Right ventricle myocardium inferior (tissue), 1 donor: ENCODE measurements at regions not wholly inside any gene's neighbourhood (a gene's known extent, or its start where the extent isn't known, plus 50 kb on each side); places are given as distances from the start of the nearest gene placed in this dataset.

Source experiments
- ATAC-seq: fragments of 200-7000 bp; cut with Tn5 transposase; one replicate; pipeline ENCODE4 v1.9.1; 2020; ENCODE audit warnings: mild to moderate bottlenecking, moderate library complexity
- DNase-seq: peaks from one replicate; pipeline ENCODE4 v3.0.0; 2021; ENCODE audit errors: missing footprints
- intact Hi-C: fragments of 100-400 bp; cut with DNase I; formaldehyde crosslinking; loops from one replicate; pipeline ENCODE4 v1.11.0; 2022
- donor health status: DM: no; HTN: yes; CAD: no; lungs with severe emphysema.

- intact Hi-C loops: no loop called here
- ATAC-seq: no peak
- no peak for DNase-seq
Observed at GRCh38 chr2:219911541-219911940, 284.1 kb downstream of the SLC4A3 start.

- intact Hi-C loops: no loop called here
- DNase-seq: no peak
- ATAC-seq: peak; percentile 76
Observed at GRCh38 chr2:219912491-219912921, 285.1 kb downstream of the SLC4A3 start.

- no peak for DNase-seq
- ATAC-seq: no peak
- intact Hi-C loops: no loop called here
Observed at GRCh38 chr2:219914577-219914976, 287.1 kb downstream of the SLC4A3 start.

- intact Hi-C loops: no loop called here
- DNase-seq (no peak), ATAC-seq (no peak)
Observed at GRCh38 chr2:219916281-219916680, 288.9 kb downstream of the SLC4A3 start.

GRCh38 chr2:219916726-219917440 is 289.5 kb downstream of the SLC4A3 start:
- intact Hi-C loops: no loop called here
- DNase-seq (no peak), ATAC-seq (no peak)

DNA sequence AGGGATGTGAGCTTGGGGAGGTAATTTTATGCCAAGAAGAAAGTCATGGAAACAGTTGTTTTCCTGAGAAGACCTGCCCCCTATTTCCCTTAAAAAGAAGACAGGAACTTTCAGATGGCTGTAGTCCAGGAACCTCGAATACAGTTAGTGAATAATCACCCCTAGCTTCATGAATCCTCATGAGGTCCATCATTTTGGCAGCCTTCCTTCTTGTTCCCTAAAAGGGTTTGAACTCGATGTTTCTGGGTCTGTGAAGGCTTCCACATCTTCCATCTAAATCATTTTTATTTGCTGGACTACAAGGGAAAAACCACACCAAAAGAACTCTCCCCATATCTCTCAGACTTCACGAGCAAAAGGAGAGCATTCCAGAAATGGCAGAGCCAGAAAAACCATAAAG is 290.8 kb downstream of the SLC4A3 start:
- ATAC-seq: no peak
- no peak for DNase-seq
- intact Hi-C loops: no loop called here

DNA sequence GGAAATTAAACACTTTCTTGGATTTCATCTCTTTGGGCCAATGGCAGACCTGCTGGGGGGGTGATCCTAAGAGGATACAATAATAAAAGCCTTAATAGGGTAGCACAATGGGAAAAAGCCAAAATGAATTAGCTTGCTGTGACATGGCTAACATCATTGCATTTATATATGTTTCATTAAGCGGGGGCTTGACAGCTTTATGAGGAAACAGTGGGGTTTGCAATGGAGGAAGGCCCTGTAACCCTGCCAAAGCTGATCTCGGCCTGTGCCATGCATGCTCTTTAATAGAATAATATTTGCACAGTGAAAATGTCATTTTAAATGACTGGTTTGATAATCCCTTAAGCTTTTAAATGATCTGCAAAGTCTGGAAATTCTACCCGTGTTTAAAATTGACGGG is 291.5 kb downstream of the SLC4A3 start:
- intact Hi-C loops: no loop called here
- ATAC-seq (no peak), DNase-seq (no peak)

DNA sequence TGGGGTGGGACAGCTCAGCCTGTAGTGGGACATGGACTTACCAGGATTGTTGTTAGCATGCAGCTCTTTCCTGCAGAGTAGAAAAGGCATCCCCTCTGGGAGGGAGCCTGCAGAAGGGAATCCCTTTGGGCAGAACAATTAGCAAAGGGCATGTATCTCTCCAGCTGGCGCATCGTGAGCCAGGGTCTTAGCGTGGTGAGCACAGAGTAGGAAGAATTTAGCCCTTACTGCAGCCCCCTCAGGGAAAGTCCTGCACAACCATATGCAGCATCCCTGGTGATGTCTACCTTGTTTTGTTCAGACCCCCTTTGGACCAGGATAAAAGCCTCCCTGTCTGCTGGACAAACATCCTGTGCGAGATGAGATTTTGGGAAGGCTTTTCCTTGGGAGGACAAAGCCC is 292.1 kb downstream of the SLC4A3 start:
- intact Hi-C loops: no loop called here
- DNase-seq (no peak), ATAC-seq (no peak)

DNA sequence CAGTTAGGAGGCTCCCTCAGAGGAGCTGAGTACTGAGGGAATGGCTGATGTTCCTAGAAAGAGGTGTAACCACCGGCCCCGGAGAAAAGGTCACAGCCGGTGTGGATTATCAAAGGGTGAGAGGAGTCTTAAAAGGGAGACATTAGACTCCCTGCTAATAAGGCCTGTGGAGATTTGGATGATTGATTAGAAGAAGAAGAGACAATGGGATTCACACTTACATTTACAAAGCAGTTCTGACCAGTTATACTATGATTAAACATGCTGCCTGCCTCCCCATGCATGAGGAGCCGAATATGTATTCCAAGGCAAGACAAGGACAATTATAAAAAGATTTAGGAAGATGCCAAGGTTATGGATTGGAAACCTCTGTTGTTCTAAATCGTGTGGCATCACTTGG is 302.4 kb downstream of the SLC4A3 start:
- no peak for DNase-seq
- ATAC-seq: no peak
- intact Hi-C loops: no loop called here

DNA sequence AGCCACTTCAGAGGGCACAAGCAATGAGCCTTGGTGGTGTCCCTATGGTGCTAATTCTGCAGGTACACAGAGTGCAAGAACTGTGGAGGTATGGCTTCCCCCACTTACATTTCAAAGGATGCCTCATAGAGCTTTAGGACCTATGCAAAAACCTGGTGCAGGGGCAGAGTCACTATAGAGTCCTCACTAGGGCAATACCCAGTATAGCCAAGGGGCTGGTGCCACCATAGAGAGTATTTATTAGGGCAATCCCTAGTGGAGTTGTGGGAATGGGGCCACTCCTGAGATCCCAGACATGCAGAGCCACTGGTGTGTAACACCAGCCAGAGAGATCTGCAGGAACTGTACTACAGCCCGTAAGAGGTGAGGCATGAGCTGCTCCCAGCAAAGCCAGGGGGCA is 312.2 kb downstream of the SLC4A3 start:
- no peak for DNase-seq
- intact Hi-C loops: no loop called here
- ATAC-seq: no peak

- DNase-seq: no peak
- intact Hi-C loops: no loop called here
- no peak for ATAC-seq
Observed at GRCh38 chr2:219944866-219945265, 317.4 kb downstream of the SLC4A3 start.

- DNase-seq: no peak
- intact Hi-C loops: no loop called here
- no peak for ATAC-seq
Observed at GRCh38 chr2:219946021-219946420, 318.6 kb downstream of the SLC4A3 start.

DNA sequence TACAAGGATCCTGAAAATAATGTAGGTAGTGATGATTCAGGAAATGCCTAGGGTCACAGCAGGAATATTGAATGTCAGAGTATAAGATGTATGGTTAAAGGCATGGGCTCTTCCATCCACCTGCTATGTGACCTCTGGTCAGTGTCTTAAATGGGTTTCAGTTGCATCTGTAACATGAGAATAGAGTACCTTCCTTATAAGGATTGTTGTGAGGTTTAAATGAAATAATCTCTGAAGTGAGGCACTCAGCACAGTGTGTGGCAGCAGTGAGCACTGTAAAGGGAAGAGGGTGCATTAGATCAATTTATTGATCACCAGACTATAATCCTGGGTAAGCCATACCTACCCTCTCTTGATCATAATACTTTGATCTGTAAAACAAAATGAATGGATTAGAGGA is 319.1 kb downstream of the SLC4A3 start:
- DNase-seq (no peak), ATAC-seq (no peak)
- intact Hi-C loops: no loop called here

DNA sequence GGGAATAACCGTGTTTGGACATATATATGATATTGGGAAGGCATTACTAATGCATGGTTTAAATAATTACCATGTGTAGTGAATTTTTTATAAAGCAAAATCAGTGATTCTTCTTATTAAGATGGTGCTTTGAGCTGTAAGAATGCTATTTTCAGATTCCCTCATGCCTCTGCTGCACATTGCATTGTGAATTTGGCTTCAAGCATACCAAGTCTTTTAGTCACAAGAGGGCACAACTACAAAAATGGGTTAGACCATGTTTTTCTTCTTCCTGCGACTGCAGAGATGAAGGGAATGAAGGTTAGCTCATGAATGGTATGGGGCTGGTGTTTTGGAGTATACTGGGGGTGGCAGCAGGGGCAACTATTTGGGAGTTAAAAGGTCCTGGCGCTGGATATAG is 320.1 kb downstream of the SLC4A3 start:
- intact Hi-C loops: no loop called here
- ATAC-seq: no peak
- no peak for DNase-seq

GRCh38 chr2:219949053-219949452 is 321.6 kb downstream of the SLC4A3 start:
- ATAC-seq (no peak), DNase-seq (no peak)
- intact Hi-C loops: no loop called here

GRCh38 chr2:219951099-219951498 is 323.7 kb downstream of the SLC4A3 start:
- DNase-seq (no peak), ATAC-seq (no peak)
- intact Hi-C loops: no loop called here

DNA sequence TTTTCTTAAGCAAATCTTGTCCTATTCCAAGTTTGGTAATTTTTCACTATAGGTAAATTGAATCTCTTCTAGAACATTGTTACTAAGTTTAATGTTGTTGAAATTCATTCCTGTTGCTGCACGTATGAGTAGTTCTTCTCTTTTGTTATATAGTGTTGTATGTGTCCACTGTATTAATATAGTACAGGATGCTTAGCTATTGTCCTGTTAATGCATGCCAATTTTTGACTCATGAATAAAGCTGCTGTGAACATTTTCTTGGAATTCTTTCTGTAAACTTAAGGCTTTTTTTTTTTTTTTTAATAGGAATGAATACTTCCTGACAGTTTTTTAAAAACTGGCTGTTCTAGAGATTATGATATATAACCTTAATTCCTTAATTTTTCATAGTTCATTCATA is 326.9 kb downstream of the SLC4A3 start:
- intact Hi-C loops: no loop called here
- DNase-seq (no peak), ATAC-seq (no peak)

- no peak for DNase-seq
- intact Hi-C loops: no loop called here
- ATAC-seq: no peak
Observed at GRCh38 chr2:219957820-219958219, 330.4 kb downstream of the SLC4A3 start.

DNA sequence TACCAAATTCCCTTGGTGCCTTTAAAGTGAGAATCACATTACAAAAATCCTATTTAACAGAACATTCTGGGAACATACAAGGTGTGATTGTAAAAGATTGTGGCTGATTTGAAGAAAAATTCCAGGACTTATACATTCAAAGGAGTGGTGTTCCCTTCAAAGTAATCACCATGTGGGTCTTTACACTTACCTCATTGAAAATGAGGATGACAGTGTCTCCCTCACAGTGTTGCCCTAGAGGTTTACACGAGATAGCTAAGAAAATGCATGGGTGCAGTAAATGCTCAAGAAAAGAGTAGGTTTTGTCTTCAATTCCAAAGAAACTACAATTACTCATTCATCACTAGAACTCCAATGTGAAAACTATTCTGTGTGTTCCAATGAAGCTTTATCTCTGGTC is 331.5 kb downstream of the SLC4A3 start:
- DNase-seq (no peak), ATAC-seq (no peak)
- intact Hi-C loops: no loop called here

DNA sequence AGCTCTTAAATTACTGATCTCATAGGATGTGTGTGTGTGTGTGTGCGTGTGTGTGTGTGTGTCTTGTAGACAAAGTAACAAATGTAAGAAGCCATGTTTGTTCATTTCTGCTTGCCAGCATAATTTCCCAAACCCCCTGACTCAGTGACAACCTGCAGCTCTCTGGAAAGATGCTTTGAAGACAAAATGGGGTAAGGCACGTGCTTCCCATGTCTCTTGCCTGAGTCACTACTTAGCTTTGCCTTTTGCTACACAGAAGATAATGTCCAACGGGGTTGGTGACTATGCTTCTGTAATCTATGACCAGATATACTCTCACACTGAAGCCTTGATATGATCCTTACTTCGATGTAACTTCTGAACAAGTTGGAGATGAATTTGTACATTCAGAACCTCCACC is 332.0 kb downstream of the SLC4A3 start:
- DNase-seq: no peak
- intact Hi-C loops: no loop called here
- no peak for ATAC-seq

DNA sequence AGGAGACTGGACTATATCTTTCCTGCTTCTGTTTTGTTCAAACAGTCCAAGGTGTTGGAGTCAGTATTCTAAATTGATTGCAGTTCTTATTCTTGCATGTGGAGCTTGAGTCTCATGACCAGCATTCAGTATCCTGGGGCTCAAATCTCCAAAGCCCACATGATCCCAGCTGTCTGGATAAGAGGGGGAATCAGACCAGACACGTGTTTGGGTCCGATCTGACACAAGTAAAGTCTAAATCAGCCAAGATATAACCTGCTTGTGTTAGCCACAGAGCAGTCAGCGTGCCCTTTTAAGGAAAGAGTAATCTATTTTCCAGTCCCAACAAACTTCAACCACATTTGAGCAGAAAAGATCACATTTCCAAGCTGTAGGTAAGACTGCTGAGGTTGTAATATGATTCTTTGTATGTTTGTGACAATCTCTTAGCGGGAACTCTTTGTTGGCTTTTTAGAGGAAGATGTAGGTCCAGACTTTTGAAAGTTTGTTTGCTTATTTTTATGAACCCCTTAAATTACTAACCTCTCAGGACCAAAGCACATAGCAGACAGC is 334.6 kb downstream of the SLC4A3 start:
- ATAC-seq (no peak), DNase-seq (no peak)
- intact Hi-C loops: no loop called here
